GM12892 (cell line): ENCODE measurements at regions not wholly inside any gene's neighbourhood (a gene's known extent, or its start where the extent isn't known, plus 50 kb on each side); places are given as distances from the start of the nearest gene placed in this dataset.
A peak's percentile ranks its signal among the peaks of the same experiment; 100 is the strongest.

Experiments
- DNase-seq: peaks from one replicate; pipeline ENCODE4 v3.0.0; 2011; ENCODE audit not compliant: insufficient read length
- FAIRE-seq: peaks from 2 replicates; lab custom pipeline; 2011; peaks lifted over from hg19 to GRCh38; lab: Jason Lieb, UNC
- POLR2A ChIP-seq: IDR thresholded peaks from 2 replicates; pipeline ENCODE4 v1.6.1; 2011; ENCODE audit warnings: low read depth, low read length, control low read depth
- POLR2AphosphoS5 ChIP-seq: IDR thresholded peaks from 2 replicates; pipeline ENCODE4 v1.6.1; 2011; ENCODE audit warnings: low read depth, low read length, control low read depth
- TAF1 ChIP-seq: IDR thresholded peaks from 2 replicates; pipeline ENCODE4 v1.6.1; 2011; ENCODE audit warnings: low read depth, mild to moderate bottlenecking, control low read depth, low read length, borderline replicate concordance

- no peak for TF ChIP-seq POLR2AphosphoS5
- no peak for TF ChIP-seq TAF1
- no peak for TF ChIP-seq POLR2A
- DNase-seq: no peak
- no peak for FAIRE-seq
Observed at GRCh38 chr4:159723341-159724048, 620.6 kb downstream of the RAPGEF2 start.

GRCh38 chr4:159725571-159725970 lies 622.7 kb downstream of the RAPGEF2 start:
- DNase-seq: no peak
- FAIRE-seq: no peak
- TF ChIP-seq POLR2A: no peak
- TF ChIP-seq TAF1: no peak
- no peak for TF ChIP-seq POLR2AphosphoS5

- no peak for DNase-seq
- TF ChIP-seq TAF1 (no peak), POLR2AphosphoS5 (no peak), POLR2A (no peak)
- FAIRE-seq: no peak
Observed at GRCh38 chr4:159735281-159736207, 632.7 kb downstream of the RAPGEF2 start.

GRCh38 chr4:159736411-159736810 lies 633.5 kb downstream of the RAPGEF2 start:
- TF ChIP-seq POLR2AphosphoS5: no peak
- no peak for TF ChIP-seq POLR2A
- no peak for TF ChIP-seq TAF1
- FAIRE-seq: no peak
- DNase-seq: no peak

- DNase-seq: no peak
- FAIRE-seq: no peak
- no peak for TF ChIP-seq POLR2AphosphoS5
- TF ChIP-seq POLR2A: no peak
- TF ChIP-seq TAF1: no peak
Observed at GRCh38 chr4:159743971-159744370, 641.1 kb downstream of the RAPGEF2 start.

- no peak for DNase-seq
- no peak for FAIRE-seq
Observed at GRCh38 chr4:159747983-159748382, 645.1 kb downstream of the RAPGEF2 start.

GRCh38 chr4:159748834-159749444 lies 646.1 kb downstream of the RAPGEF2 start:
- TF ChIP-seq TAF1: no peak
- FAIRE-seq (no peak), DNase-seq (no peak)

More at GRCh38 chr4:159747983-159748382, 645.1 kb downstream of the RAPGEF2 start:
- TF ChIP-seq TAF1 (no peak), POLR2AphosphoS5 (no peak), POLR2A (no peak)

- no peak for FAIRE-seq
- DNase-seq: no peak
- TF ChIP-seq POLR2A (no peak), POLR2AphosphoS5 (no peak), TAF1 (no peak)
Observed at GRCh38 chr4:159757499-159757898, 654.6 kb downstream of the RAPGEF2 start.

GRCh38 chr4:159758061-159758460 lies 655.2 kb downstream of the RAPGEF2 start:
- no peak for TF ChIP-seq TAF1
- TF ChIP-seq POLR2AphosphoS5: no peak
- no peak for TF ChIP-seq POLR2A
- FAIRE-seq (no peak), DNase-seq (no peak)

GRCh38 chr4:159762672-159763071 lies 659.8 kb downstream of the RAPGEF2 start:
- no peak for FAIRE-seq
- no peak for TF ChIP-seq POLR2A
- TF ChIP-seq POLR2AphosphoS5: no peak
- no peak for TF ChIP-seq TAF1
- no peak for DNase-seq

- DNase-seq (no peak), FAIRE-seq (peak; percentile 88)
- no peak for TF ChIP-seq TAF1
- TF ChIP-seq POLR2AphosphoS5: no peak
- TF ChIP-seq POLR2A: no peak
Observed at GRCh38 chr4:159764343-159764952, 661.6 kb downstream of the RAPGEF2 start.

- FAIRE-seq (no peak), DNase-seq (no peak)
- TF ChIP-seq POLR2A (no peak), TAF1 (no peak), POLR2AphosphoS5 (no peak)
Observed at GRCh38 chr4:159765382-159765781, 662.5 kb downstream of the RAPGEF2 start.
